ENCODE measurements at regions not wholly inside any gene's neighbourhood (a gene's known extent, or its start where the extent isn't known, plus 50 kb on each side); places are given as distances from the start of the nearest gene placed in this dataset.

- no peak for TF ChIP-seq MAX (IDR thresholded peaks at IDR 0.05)
- no peak for TF ChIP-seq CTCF (IDR thresholded peaks at IDR 0.05; ENCODE audit: low read depth, low read length, missing input control)
- no peak for TF ChIP-seq RAD21 (IDR thresholded peaks at IDR 0.05)
- TF ChIP-seq FOXA1 (IDR thresholded peaks at IDR 0.05): no peak
- TF ChIP-seq RXRA (IDR thresholded peaks at IDR 0.05): no peak
- TF ChIP-seq YY1 (IDR thresholded peaks at IDR 0.05): no peak
- no peak for TF ChIP-seq HNF4A (conservative IDR thresholded peaks at IDR 0.05)
- no peak for TF ChIP-seq GABPA (IDR thresholded peaks at IDR 0.05 in 1 of 2, conservative IDR thresholded peaks at IDR 0.05 in 1 of 2)
These were observed 95.4 kb downstream of the MATN1 start for GRCh38 chr1:30627994-30628393.
